LNCAP (cell line): ENCODE measurements at regions not wholly inside any gene's neighbourhood (a gene's known extent, or its start where the extent isn't known, plus 50 kb on each side); places are given as distances from the start of the nearest gene placed in this dataset.

Experiments used
- CTCF ChIP-seq: fragments of 450-650 bp; IDR thresholded peaks from 2 replicates; pipeline ENCODE4 v1.5.1; 2017; ENCODE audit warnings: mild to moderate bottlenecking

- no peak for TF ChIP-seq CTCF
Observed at GRCh38 chr3:46094506-46094905, 67.2 kb upstream of the XCR1 start.

GRCh38 chr3:46093966-46094365 is 66.7 kb upstream of the XCR1 start:
- no peak for TF ChIP-seq CTCF

- no peak for TF ChIP-seq CTCF
Observed at GRCh38 chr3:46093327-46093942, 66.2 kb upstream of the XCR1 start.

- TF ChIP-seq CTCF: no peak
Observed at GRCh38 chr3:46092702-46093080, 65.4 kb upstream of the XCR1 start.

- no peak for TF ChIP-seq CTCF
Observed at GRCh38 chr3:46091741-46092701, 64.7 kb upstream of the XCR1 start.

GRCh38 chr3:46091046-46091445 is 63.8 kb upstream of the XCR1 start:
- TF ChIP-seq CTCF: no peak

GRCh38 chr3:46090161-46090591 is 62.9 kb upstream of the XCR1 start:
- no peak for TF ChIP-seq CTCF
